ENCODE measurements at regions not wholly inside any gene's neighbourhood (a gene's known extent, or its start where the extent isn't known, plus 50 kb on each side); places are given as distances from the start of the nearest gene placed in this dataset.
A peak's percentile ranks its signal among the peaks of the same experiment; 100 is the strongest.

GRCh38 chr13:30072818-30073186 lies 222.4 kb upstream of the UBL3 start:
- WGBS, 2 experiments (ENCODE audit: low coverage in 1 of 2, low lambda C conversion rate in 2 of 2, missing lambda C conversion rate in 2 of 2) = 75 to 91% methylated on average over 2 of the region's 2 CpGs
- no peak overlapping the region for H3K4me3 ChIP-seq
- no peaks in the 10 kb centered on the region for H4K20me1 ChIP-seq (ENCODE audit: insufficient read depth)

GRCh38 chr13:30071969-30072817 lies 221.8 kb upstream of the UBL3 start:
- no peak overlapping the region for H2AFZ ChIP-seq
- in situ Hi-C loops (cut with MboI) = no loop called here
- no peaks in the 10 kb centered on the region for H4K20me1 ChIP-seq (ENCODE audit: insufficient read depth)
- no peak overlapping the region for H3K9ac ChIP-seq
- no peaks in the 10 kb centered on the region for H3F3A ChIP-seq (ENCODE audit: insufficient read depth)
- no peak overlapping the region for H3K27ac ChIP-seq
- TF ChIP-seq EZH2 (IDR thresholded peaks at IDR 0.05; ENCODE audit: insufficient read depth, poor library complexity, severe bottlenecking) = no peak
- TF ChIP-seq EZH2phosphoT487 (IDR thresholded peaks at IDR 0.05; ENCODE audit: insufficient read depth, low read depth) = no peak
- H3K4me3 ChIP-seq = no peak overlapping the region
- no peaks in the 10 kb centered on the region for H3K79me2 ChIP-seq (ENCODE audit: insufficient read depth)
- no peak for DNase-seq
- H3K4me2 ChIP-seq (ENCODE audit: unreplicated experiment) = no peak overlapping the region
- H3K27me3 ChIP-seq (replicated peaks; ENCODE audit: insufficient read depth) = no peaks in the 10 kb centered on the region
- WGBS, 2 experiments (ENCODE audit: low coverage in 1 of 2, low lambda C conversion rate in 2 of 2, missing lambda C conversion rate in 2 of 2) = 84 to 87% methylated on average over 10 of the region's 10 CpGs
- no peaks in the 10 kb centered on the region for H3K9me3 ChIP-seq (ENCODE audit: low read depth)
- H3K4me1 ChIP-seq (ENCODE audit: insufficient read depth) = no peaks in the 10 kb centered on the region
- H3K9me2 ChIP-seq (ENCODE audit: insufficient read depth) = no peaks in the 10 kb centered on the region
- no peaks in the 10 kb centered on the region for H3K36me3 ChIP-seq (ENCODE audit: low read depth)

More at GRCh38 chr13:30072818-30073186, 222.4 kb upstream of the UBL3 start:
- Histone ChIP-seq H3K9ac (no peak overlapping the region), H3K79me2 (ENCODE audit: insufficient read depth) (no peaks in the 10 kb centered on the region), H3K4me2 (ENCODE audit: unreplicated experiment) (no peak overlapping the region), H3F3A (ENCODE audit: insufficient read depth) (no peaks in the 10 kb centered on the region), H3K27ac (no peak overlapping the region), H3K9me2 (ENCODE audit: insufficient read depth) (no peaks in the 10 kb centered on the region), H2AFZ (no peak overlapping the region), H3K4me1 (ENCODE audit: insufficient read depth) (no peaks in the 10 kb centered on the region), H3K27me3 (replicated peaks; ENCODE audit: insufficient read depth) (no peaks in the 10 kb centered on the region), H3K36me3 (ENCODE audit: low read depth) (no peaks in the 10 kb centered on the region), H3K9me3 (ENCODE audit: low read depth) (no peaks in the 10 kb centered on the region)
- DNase-seq = no peak
- in situ Hi-C loops (cut with MboI) = no loop called here
- TF ChIP-seq EZH2 (IDR thresholded peaks at IDR 0.05; ENCODE audit: insufficient read depth, poor library complexity, severe bottlenecking) (no peak), EZH2phosphoT487 (IDR thresholded peaks at IDR 0.05; ENCODE audit: insufficient read depth, low read depth) (no peak)

- H3K27me3 ChIP-seq (replicated peaks; ENCODE audit: insufficient read depth) = no peaks in the 10 kb centered on the region
- H2AFZ ChIP-seq = no peak overlapping the region
- in situ Hi-C loops (cut with MboI) = no loop called here
Measured at GRCh38 chr13:30065181-30065580, 214.8 kb upstream of the UBL3 start.

GRCh38 chr13:30063892-30064291 lies 213.5 kb upstream of the UBL3 start:
- Histone ChIP-seq H3K9me3 (ENCODE audit: low read depth) (no peaks in the 10 kb centered on the region), H2AFZ (no peak overlapping the region), H4K20me1 (ENCODE audit: insufficient read depth) (no peaks in the 10 kb centered on the region), H3K9me2 (ENCODE audit: insufficient read depth) (no peaks in the 10 kb centered on the region), H3K9ac (no peak overlapping the region), H3K36me3 (ENCODE audit: low read depth) (no peaks in the 10 kb centered on the region), H3K79me2 (ENCODE audit: insufficient read depth) (no peaks in the 10 kb centered on the region), H3K27ac (no peak overlapping the region), H3K27me3 (replicated peaks; ENCODE audit: insufficient read depth) (no peaks in the 10 kb centered on the region), H3K4me2 (ENCODE audit: unreplicated experiment) (no peak overlapping the region), H3K4me1 (ENCODE audit: insufficient read depth) (no peaks in the 10 kb centered on the region), H3F3A (ENCODE audit: insufficient read depth) (no peaks in the 10 kb centered on the region), H3K4me3 (no peak overlapping the region)
- TF ChIP-seq EZH2 (IDR thresholded peaks at IDR 0.05; ENCODE audit: insufficient read depth, poor library complexity, severe bottlenecking) (no peak), EZH2phosphoT487 (IDR thresholded peaks at IDR 0.05; ENCODE audit: insufficient read depth, low read depth) (no peak)
- DNase-seq = no peak
- 74 to 78% methylated on average over 3 of the region's 3 CpGs for WGBS, 2 experiments (ENCODE audit: low coverage in 1 of 2, low lambda C conversion rate in 2 of 2, missing lambda C conversion rate in 2 of 2)
- in situ Hi-C loops (cut with MboI) = no loop called here

More at GRCh38 chr13:30065181-30065580, 214.8 kb upstream of the UBL3 start:
- TF ChIP-seq EZH2phosphoT487 (IDR thresholded peaks at IDR 0.05; ENCODE audit: insufficient read depth, low read depth) (no peak), EZH2 (IDR thresholded peaks at IDR 0.05; ENCODE audit: insufficient read depth, poor library complexity, severe bottlenecking) (no peak)
- Histone ChIP-seq H3K9ac (no peak overlapping the region), H3K79me2 (ENCODE audit: insufficient read depth) (no peaks in the 10 kb centered on the region), H3K9me2 (ENCODE audit: insufficient read depth) (no peaks in the 10 kb centered on the region), H3K27ac (no peak overlapping the region), H3K36me3 (ENCODE audit: low read depth) (no peaks in the 10 kb centered on the region), H3K4me1 (ENCODE audit: insufficient read depth) (no peaks in the 10 kb centered on the region), H3F3A (ENCODE audit: insufficient read depth) (no peaks in the 10 kb centered on the region), H3K9me3 (ENCODE audit: low read depth) (no peaks in the 10 kb centered on the region), H4K20me1 (ENCODE audit: insufficient read depth) (no peaks in the 10 kb centered on the region), H3K4me2 (ENCODE audit: unreplicated experiment) (no peak overlapping the region), H3K4me3 (no peak overlapping the region)
- 72 to 73% methylated on average over 4 of the region's 4 CpGs for WGBS, 2 experiments (ENCODE audit: low coverage in 1 of 2, low lambda C conversion rate in 2 of 2, missing lambda C conversion rate in 2 of 2)
- DNase-seq = peak; percentile 16
